NCI-H526 (cell line): ENCODE measurements at regions not wholly inside any gene's neighbourhood (a gene's known extent, or its start where the extent isn't known, plus 50 kb on each side); places are given as distances from the start of the nearest gene placed in this dataset.
A peak's percentile ranks its signal among the peaks of the same experiment; 100 is the strongest.
"Not testable (repeated sequence)": the region's sequence is repeated elsewhere in the genome, so short reads cannot be mapped to it uniquely, and the experiment has no call there.

ENCODE experiments used
- DNase-seq, 2 experiments: peaks; one replicate each; lab custom pipeline; 2025; lab: John Stamatoyannopoulos, UW

DNA sequence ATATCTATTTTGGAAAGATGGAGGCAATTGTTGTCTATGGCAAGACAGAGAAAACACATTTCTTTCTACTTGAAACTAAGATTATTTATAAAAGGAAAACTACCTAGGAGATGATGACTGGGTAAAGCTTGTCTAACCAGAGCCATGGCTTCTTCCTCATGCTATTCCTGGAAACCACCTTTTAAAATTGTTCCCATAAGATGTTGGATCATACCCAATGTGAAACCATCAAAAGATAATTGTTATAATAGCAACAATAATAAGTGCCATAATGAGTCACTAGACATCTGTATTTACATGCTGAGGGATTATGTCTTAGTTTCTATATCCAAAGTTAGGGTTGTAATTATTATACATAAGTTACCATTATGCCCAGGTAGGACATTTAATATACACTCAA is 428.4 kb downstream of the KCNJ2 start:
- no peak for DNase-seq

- no peak for DNase-seq
Observed at GRCh38 chr17:70599198-70599597, 429.9 kb downstream of the KCNJ2 start.

GRCh38 chr17:70599945-70600344 is 430.6 kb downstream of the KCNJ2 start:
- DNase-seq, result not testable (repeated sequence)

DNA sequence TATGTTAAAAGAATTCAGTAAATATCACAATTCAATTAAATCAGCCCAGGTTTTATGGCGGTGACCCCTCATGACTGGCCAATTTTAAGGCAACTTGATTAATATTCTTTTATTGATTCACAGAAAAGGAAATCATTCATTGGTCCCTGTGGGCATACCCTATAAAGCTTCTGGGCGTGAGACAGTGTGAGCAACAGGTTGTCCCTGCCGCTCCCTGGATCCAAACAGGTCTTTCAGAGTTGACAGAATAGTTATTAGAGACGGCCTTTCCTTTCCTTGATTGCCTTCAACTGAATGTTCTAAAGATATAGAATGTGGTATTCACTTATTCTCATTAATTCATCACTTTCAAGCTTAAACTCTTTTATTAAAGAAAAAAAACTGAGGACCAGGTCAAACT is 433.9 kb downstream of the KCNJ2 start:
- no peak for DNase-seq

GRCh38 chr17:70604854-70605253 is 435.5 kb downstream of the KCNJ2 start:
- DNase-seq, result peak in 1 of 2 experiments; percentile 8

GRCh38 chr17:70606086-70606485 is 436.8 kb downstream of the KCNJ2 start:
- no peak for DNase-seq

- DNase-seq, result no peak
Observed at GRCh38 chr17:70608193-70608592, 438.9 kb downstream of the KCNJ2 start.

DNA sequence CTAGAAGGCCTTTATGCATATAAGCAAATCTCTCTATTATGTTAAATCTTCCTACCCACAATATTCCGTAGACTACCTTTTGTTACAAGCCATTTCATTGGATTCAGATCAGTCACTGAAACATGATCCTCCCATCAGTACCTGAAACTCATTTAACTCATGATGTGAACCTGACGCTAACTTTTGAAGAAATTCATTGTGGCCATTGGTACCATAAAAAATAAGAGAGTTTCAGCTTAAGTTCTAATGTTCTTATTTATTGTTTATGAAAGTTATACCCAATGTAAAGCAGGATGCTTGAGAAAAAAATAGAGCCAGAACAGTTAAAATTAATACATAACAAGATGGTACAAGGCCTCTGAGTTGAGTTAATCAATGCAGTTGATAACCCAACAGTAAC is 439.6 kb downstream of the KCNJ2 start:
- no peak for DNase-seq

DNA sequence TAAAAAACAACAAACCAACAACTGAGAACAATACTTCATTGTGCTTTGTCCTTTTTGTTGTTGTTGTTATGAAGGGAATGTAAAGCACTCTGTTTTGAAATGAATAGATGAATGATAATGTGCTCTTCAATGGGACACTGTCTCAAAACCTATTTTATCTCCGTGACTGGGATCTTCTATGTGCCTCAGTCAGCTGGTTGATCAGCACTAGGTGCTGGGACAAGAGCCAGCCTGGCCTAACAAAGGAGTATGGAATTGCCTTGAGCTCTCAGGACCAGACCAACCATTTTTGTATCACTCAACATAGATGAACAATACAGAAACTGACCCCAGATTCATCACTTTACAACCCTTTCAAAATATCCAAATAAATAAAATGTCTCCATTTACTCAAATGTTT is 440.2 kb downstream of the KCNJ2 start:
- DNase-seq, result no peak

DNA sequence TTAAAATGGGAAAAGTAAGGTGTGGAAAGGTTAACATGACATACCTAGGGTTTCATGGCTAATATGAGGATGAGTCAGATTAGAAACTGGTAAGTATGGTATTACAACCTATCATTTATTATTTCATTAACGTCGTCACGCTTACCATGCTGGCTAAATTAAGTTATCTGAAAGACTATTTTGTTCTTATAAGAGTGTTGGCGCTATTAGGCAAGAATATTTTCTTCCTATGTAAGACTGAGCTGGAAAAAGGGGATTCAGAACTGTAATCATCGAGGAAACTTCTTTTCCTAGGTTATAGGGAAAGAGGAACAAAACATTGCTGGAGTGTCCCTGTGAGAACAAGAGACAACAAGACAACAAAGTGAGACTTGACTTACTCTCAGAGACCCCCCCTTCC is 440.8 kb downstream of the KCNJ2 start:
- DNase-seq, result no peak

GRCh38 chr17:70613681-70614080 is 444.3 kb downstream of the KCNJ2 start:
- DNase-seq, result no peak

- DNase-seq, result no peak
Observed at GRCh38 chr17:70615831-70616230, 446.5 kb downstream of the KCNJ2 start.

- DNase-seq, result no peak
Observed at GRCh38 chr17:70618641-70619040, 449.3 kb downstream of the KCNJ2 start.

DNA sequence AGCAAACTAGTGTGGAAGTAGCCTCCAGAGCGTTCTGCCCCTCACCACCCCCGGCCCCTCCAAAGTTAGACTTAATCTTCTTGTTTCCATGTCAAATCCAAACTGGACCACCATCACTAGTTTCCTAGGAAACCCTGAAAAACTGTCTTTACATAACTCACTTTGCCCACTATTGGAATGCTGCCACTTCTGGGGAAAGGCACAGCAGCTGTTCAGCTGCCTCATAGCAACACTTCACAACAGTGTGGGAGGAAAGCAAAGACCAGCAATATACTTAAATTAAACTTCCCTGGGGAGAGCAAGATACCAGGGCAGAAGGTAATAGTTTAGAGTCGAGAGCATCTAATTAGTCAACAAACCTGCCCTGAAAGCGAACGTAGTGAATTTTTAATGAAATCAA is 452.2 kb downstream of the KCNJ2 start:
- DNase-seq, result no peak

GRCh38 chr17:70622368-70623260 is 453.3 kb downstream of the KCNJ2 start:
- DNase-seq, result peak; percentile 20 to 70

DNA sequence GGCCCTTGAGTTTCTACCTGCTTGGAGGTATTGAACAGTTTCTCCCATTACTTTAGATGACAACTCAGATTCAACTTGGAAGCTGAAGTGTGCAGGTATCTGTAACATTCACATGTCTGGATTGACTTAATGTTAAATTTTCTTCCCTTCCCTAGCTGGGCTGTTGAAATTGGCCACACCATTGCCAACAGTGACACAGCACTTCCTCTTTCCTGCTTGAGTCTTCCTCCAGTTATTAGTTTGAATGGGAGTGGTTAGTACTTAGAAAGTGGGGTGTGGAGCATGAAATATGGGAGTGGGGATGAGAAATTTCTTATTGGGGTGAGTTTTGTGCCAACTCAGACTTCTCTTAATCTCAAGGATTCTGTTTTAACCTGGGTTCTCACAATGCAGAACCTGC is 454.9 kb downstream of the KCNJ2 start:
- DNase-seq, result no peak

GRCh38 chr17:70629902-70630301 is 460.6 kb downstream of the KCNJ2 start:
- DNase-seq, result peak in 1 of 2 experiments; percentile 14

DNA sequence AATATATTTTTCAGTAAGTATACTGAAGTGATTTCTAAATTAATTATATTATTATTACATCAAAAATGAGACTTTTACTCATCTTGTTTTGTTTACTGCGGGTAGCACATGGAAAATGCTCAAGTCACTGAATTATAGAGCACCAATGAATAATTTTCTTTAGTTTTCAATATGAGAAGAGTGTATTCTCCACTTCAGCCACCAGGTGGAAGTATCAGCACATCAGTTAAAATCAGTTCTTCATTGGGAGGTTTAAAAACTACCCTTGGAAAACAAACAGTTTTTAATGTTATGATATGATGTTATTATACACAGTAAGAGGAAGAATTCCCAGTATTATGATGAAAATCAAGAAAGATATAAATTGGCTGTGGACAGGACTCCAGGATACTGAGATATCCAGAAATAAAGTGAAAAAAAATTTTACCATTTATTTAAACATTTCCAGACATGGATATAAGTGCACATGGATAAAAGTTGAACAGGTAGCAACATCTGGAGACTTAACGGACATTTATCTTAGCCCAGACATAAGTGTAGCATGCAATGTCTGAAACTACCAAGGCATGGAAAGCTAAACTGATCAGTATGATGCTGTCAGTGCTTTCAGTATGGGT is 467.3 kb downstream of the KCNJ2 start:
- DNase-seq, result peak in 1 of 2 experiments; percentile 63

DNA sequence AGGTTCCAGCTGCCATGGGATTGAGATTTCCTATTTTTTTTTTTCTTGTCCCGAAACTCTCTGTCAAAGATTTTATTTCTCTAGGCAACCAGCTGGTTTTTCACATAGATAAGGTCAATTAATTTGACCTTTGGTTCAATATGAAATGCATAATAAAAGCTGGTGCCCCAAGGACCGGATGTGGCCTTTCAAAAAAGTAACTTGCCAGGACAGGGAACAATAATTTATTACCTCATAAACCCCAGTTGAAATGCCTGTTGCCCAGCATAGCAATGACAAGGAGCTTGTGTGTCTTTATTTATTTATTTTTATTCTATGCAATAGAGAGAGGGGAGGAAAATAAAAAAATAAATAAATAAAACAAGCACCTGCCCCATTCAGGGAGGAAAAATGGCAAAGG is 472.7 kb downstream of the KCNJ2 start:
- no peak for DNase-seq

DNA sequence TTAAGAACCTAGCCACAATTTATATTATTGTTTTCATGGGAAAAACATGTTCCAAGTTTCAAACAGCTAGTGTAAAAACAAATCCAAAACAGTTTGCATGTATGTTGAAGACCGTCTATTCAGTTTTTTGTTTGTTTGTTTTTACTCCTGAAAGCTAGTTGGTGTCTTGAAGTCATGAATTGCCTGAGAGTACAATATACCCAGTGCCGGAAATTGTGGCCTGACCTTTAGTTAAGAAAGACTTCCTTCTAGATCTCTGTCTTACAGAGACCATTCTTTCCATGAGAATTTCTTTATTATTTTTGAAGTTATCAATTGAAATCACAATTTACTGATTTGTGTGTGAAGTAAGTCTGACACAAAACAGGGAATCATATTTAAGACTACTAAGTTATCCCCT is 474.8 kb downstream of the KCNJ2 start:
- no peak for DNase-seq

GRCh38 chr17:70646673-70647072 is 477.3 kb downstream of the KCNJ2 start:
- DNase-seq, result no peak

DNA sequence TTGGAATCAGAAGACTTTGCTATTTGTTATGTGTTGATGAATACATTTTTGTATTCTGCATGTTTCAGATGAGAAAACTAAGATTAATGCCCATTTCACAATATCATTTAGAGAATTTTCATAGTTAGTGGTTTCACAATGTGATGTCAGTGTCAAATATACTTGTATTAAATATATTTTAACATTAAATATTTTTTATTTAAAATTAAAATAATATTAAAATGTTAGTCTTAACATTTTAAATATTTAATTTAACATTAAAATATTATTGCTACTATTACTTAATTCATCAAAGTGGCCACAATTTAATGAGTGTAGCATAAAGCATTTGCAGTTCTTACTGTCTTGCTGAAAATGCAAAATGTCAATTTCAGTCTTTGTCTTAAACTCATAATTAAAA is 478.8 kb downstream of the KCNJ2 start:
- no peak for DNase-seq

DNA sequence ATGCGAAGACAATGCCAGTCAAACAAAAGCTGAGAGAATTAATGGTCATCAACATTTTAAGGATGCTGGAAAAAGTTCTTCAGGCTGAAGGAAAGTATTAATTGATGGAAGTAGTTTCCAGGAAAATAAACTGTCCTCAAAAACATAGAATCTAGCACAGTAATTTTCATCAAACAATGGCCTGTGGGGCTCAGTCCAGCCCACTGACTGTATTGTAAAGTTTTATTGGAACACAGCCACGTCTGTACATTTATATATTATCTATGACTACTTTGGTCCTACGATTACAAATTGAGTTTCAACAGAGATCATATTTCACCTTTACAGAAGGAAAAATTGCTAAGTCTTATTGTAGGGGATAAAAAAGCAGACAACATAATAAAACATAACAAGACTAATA is 484.5 kb downstream of the KCNJ2 start:
- DNase-seq, result no peak

DNA sequence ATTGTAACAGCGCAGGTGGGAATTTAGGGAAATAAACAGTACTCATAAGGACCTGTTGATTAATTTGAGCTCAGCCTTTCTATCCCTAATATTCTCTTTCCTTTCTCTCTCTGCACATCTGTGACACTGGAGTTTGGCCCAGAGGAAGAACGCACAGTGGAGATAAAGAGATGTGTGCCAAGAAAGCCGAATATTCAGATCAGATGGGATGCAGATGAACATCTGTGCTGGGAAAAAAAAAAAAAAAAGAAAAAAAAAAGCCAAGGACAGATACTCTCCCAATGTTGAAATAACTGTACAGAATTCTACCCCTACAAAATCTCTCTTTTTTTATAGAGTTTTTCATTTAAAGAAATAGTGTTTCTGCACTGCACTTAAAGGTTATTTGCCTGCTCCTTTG is 485.4 kb downstream of the KCNJ2 start:
- no peak for DNase-seq
